Embryonic facial prominence (tissue), 1 donor: ENCODE measurements at regions not wholly inside any gene's neighbourhood (a gene's known extent, or its start where the extent isn't known, plus 50 kb on each side); places are given as distances from the start of the nearest gene placed in this dataset.
A peak's percentile ranks its signal among the peaks of the same experiment; 100 is the strongest.
"Not testable (repeated sequence)": the region's sequence is repeated elsewhere in the genome, so short reads cannot be mapped to it uniquely, and the experiment has no call there.

Experiments used
- DNase-seq: peaks from one replicate; pipeline ENCODE4 v3.0.0-alpha.2; 2016; ENCODE audit errors: extremely low spot score

DNA sequence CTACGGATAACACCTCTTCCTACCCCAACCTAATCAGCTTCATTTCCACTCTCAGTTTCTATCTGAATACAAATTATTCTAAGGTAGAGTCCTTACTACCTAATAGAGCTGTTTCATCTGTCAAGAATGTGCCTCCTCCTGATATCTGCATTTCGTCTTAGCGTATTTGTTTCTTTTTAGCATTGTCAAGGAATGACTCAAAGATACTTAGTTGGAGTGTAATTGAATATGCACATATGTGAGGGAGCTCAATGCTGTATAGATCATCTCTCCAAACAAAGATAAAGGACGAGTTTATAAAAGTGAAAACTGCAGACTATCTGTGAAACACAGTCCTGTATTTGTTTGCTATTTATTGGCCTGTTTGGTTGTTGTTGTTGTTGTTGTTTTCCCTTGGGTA, 2059.4 kb upstream of the CELF4 start:
- no peak for DNase-seq

- DNase-seq: no peak
Measured at GRCh38 chr18:39622431-39622830, 2056.8 kb upstream of the CELF4 start.

DNA sequence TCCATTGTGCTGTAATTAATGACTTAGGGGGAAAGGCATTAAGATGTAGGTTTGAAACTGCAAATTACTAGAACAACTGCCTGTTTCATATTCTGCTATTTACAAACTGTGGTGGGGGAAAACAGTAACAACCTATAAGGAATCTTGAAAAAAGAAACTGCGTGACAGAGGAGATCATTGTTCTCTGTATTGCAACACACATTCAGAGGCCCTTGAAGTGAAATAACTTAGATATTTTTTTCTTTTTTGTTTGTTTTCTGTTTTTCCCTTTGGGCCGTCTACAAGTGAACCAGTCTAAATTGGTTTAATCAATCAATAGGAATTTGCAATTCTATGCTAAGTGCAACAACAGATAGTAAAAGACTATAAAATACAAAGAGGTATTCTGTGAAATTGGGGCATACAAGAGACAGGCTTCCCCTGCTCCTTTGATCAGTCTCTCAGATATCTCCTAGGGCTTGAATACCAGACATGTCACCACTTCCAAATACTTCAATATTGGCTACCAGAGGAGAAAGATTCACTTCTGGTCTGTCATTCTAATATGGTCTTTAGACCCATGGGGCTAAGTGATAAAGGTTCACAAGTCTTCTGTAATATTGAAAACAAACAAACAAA, 2055.1 kb upstream of the CELF4 start:
- no peak for DNase-seq

DNA sequence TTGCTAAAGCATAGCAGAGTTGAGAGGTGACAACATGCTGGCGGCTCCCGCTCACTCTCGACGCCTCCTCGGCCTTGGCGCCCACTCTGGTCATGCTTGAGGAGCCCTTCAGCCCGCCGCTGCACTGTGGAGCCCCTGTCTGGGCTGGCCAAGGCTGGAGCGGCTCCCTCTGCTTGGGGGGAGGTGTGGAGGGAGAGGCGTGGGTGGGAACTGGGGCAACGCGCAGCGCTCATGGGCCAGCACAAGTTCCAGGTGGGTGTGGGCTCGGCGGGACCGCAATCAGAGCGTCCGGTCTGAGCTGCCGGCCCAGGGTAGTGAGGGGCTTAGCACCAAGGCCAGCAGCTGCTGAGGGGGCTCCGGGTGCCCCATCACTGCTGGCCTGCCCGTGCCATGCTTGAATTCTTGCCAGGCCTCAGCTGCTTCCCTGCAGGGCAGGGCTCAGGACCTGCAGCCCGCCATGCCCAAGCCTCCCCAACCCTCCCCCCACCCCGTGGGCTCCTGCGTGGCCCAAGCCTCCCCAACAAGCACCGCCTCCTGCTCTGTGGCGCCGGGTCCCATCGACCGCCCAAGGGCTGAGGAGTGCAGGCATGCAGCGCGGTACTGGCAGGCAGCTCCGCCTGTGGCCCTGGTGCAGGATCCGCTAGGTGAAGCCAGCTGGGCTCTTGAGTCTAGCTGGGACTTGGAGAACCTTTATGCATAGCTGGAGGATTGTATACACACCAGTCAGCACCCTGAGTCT, 2052.8 kb upstream of the CELF4 start:
- no peak for DNase-seq

DNA sequence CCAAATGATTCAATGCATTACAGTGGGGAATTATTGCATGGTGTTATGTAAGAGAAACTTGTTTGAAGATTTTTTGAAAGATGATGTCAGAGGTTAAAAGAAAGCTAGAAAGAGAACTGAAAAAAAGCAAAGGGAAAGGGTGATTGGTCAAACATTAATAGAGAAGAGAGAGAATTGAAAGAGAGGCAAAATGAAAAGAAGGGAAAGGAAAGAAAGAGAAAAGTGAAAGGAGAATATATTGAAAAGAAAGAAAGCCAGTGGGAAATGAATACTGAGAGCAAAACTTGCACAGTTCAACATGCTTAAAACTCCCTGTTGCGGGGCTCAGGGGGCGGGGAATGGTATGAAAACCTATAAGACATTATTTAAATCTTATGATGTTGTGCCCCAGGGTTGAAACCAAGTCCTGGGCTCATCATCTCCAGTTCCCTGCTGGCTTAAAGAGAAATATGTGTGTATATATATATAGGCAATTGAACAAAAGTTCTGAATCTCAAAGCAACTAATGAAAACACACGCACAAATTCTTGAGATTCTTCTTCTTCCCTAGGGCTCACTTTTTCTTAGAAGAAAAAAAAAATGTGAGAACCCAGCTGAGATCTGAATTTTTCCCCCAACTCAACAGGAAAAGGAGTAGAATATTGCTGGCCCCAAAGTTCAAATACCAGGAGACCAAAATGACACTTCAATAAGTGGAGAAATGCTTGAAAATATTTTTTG, 2045.9 kb upstream of the CELF4 start:
- DNase-seq: no peak

- DNase-seq: no peak
Measured at GRCh38 chr18:39607034-39607433, 2041.4 kb upstream of the CELF4 start.

DNA sequence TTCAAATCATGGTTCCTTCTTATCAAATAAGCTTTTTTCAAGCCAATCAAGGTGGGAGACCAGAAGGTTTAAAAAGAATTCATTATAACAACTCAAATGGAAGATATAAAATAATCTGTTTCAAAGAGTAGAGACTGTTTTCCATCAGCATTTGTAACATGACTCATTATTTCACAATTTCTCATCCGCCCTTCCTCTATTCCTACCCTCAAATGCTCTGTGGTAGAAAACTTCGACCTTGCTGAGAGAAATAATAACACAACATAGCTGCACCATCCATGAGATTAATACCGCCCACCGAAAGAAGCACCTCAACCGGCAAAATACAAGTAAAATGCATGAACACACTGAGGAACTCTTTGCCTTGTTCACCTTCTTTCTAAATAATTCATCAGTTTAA, 2039.2 kb upstream of the CELF4 start:
- no peak for DNase-seq

GRCh38 chr18:39602131-39602530, 2036.5 kb upstream of the CELF4 start:
- no peak for DNase-seq

GRCh38 chr18:39600894-39601293, 2035.3 kb upstream of the CELF4 start:
- DNase-seq: no peak

- DNase-seq: no peak
Measured at GRCh38 chr18:39599251-39599650, 2033.7 kb upstream of the CELF4 start.

GRCh38 chr18:39596891-39597290, 2031.3 kb upstream of the CELF4 start:
- DNase-seq: no peak

GRCh38 chr18:39596221-39596620, 2030.6 kb upstream of the CELF4 start:
- no peak for DNase-seq

DNA sequence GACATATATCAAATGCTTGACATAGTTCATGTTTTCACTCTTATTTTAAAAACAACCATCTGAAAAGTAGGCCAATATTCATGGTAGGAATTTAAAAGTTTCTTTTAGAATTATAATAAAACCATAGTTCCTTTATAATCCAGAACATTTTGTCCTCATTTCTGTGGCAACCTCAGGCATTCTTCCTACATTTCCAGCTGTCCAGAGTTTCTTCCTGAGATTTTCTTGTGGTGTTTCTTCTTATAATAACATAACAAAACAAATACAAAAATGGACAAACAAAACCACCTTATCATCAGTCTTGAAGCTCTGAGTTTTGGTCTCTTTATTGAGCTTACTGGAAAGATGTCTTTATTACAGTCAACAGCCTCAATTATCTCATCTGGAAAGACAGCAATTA, 2028.6 kb upstream of the CELF4 start:
- no peak for DNase-seq

GRCh38 chr18:39591649-39592048, 2026.1 kb upstream of the CELF4 start:
- DNase-seq: no peak

DNA sequence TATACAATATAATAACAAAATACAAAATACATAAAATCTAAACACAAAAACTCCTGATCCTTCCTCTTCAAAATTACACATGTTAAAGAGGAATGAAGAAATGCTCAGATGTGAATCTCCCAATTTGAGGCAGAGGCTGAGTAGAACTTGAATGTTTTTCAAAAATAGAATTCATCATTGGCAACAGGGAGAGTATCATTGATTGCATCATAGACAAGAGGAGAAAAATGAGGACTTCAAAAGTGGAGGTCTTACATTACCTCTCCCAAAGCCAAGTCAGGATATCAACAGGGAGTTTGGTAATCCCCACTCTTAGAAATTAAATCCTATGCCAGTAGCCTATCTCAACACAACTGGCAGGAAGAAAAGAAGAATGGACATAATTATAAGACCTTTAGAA, 2023.9 kb upstream of the CELF4 start:
- DNase-seq: no peak

- DNase-seq: peak; percentile 29
Measured at GRCh38 chr18:39587586-39587985, 2022.0 kb upstream of the CELF4 start.

DNA sequence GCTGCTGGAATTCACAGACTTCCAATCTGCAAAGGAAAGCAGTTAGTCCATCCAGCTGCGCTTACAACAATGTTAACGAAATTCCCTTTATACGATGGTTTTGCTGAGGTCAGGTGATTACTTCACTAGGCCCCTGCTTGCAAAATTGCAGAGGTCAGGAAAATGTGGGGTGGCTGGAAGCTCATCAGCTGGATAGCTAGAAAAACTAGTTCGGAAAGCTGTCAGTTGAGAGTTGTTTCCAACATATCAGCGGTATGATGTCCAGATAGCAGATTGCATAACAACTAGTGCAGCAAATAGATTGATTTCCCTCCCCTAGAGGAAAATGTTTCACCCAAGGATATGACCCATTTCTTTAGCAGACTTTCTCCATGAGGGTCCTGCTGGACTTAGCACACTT, 2021.1 kb upstream of the CELF4 start:
- no peak for DNase-seq

DNA sequence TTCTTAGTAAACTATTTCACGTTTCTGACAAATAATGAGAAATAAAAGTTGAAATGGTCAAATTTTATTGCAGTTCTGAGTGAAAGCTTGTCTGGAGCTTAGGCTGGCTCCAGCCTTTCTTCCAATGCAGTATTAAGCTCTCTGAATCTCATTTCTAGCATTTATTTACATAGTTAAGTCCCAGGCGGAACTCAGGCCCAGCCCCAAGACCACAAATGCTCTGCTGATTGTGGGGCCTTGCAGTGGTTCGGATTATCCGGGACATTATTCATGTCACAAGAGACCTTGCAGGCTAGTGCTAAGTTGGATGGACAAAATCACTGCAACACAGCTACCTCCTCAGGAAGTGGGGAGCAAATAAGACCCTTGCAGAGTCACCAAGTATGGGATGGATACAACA, 2009.3 kb upstream of the CELF4 start:
- no peak for DNase-seq

DNA sequence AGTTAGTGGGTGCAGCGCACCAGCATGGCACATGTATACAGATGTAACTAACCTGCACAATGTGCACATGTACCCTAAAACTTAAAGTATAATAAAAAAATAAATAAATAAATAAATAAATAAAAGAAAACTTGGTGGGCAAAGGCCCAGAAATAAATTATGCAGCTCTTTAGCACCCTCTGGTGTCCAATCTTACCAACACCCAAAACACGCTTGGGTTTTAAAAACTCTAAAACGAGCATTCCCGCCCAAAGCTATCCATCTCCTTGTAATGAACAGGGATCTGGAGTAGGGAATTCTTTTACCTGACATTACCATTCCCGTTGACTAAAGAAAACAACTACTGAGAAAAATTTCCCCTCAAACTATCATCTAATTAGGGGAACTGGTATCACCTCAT, 2005.9 kb upstream of the CELF4 start:
- no peak for DNase-seq

- DNase-seq: not testable (repeated sequence)
Measured at GRCh38 chr18:39565551-39566230, 2000.1 kb upstream of the CELF4 start.

DNA sequence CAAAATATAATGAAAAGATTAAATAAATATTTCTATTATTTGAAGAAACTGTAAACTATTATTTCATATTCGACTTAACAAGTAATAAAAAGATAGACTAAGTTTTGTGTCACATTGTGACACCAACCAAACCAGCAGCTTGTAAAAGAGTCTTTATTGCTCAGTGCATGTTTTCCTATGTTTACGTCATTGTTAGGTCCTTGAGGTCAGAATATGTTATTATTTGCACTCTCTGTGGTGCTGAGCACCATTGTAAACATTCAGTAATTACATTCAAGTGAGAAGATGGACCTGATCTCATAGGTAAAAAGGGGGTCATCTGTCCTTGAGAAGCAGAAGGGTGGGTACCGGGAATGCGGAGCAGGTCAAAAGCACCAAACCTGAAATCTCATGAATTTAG, 1999.1 kb upstream of the CELF4 start:
- no peak for DNase-seq

DNA sequence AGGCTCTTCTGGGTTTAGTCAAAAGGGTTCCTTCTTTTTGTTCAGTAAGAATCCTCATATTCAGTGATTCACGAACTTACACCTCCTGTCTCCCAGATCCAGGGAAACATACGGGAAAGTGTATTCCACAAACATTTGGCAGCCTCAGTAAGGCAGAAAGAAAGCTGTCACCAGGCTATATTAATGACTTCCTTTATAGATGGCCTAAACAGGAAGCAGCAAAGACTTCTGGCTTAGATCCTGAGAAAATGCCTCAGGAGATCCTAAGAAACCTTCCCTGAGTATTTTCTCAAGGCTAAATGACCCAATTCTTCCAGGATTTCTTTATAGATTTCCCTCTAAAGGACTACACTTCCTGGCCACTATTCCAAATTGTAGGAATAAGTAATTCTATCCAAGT, 1995.5 kb upstream of the CELF4 start:
- no peak for DNase-seq

GRCh38 chr18:39558658-39559057, 1993.1 kb upstream of the CELF4 start:
- DNase-seq: no peak
